ENCODE measurements at regions not wholly inside any gene's neighbourhood (a gene's known extent, or its start where the extent isn't known, plus 50 kb on each side); places are given as distances from the start of the nearest gene placed in this dataset.

- ATAC-seq (no peak), DNase-seq (ENCODE audit: low spot score) (no peak), FAIRE-seq (no peak)
- no peaks in the 10 kb centered on the region for H3K79me2 ChIP-seq (ENCODE audit: insufficient read depth, low read length)
- H3K27me3 ChIP-seq (ENCODE audit: control insufficient read depth in 1 of 2, insufficient read depth in 2 of 2, low read length in 2 of 2): no peaks in the 10 kb centered on the region
- no peaks in the 10 kb centered on the region for H3K36me3 ChIP-seq (replicated peaks in 1 of 2; ENCODE audit: control insufficient read depth in 1 of 2, insufficient read depth in 2 of 2, low read length in 2 of 2)
- H4K20me1 ChIP-seq (ENCODE audit: insufficient read depth, low read length): no peaks in the 10 kb centered on the region
- no peak overlapping the region for H3K9ac ChIP-seq (ENCODE audit: insufficient read depth, low read depth, low read length)
- WGBS (ENCODE audit: low lambda C conversion rate): 3% methylated on average over 1 of the region's 1 CpG
- no TSS peak for BruUV-seq (replicated peaks)
- TF ChIP-seq HOXA7 (CRISPR knock-in tag; IDR thresholded peaks at IDR 0.05) (no peak), MAFF (IDR thresholded peaks at IDR 0.05; ENCODE audit: low read depth, low read length) (no peak), NPAS2 (CRISPR knock-in tag; IDR thresholded peaks at IDR 0.05; ENCODE audit: borderline replicate concordance) (no peak), ZMYM2 (CRISPR knock-in tag; IDR thresholded peaks at IDR 0.05) (no peak), ZNF34 (CRISPR knock-in tag; IDR thresholded peaks at IDR 0.05; ENCODE audit: borderline replicate concordance) (no peak), ZNF687 (CRISPR knock-in tag; IDR thresholded peaks at IDR 0.05) (no peak), FOXA1 (IDR thresholded peaks at IDR 0.05) (no peak), FOXA1 (CRISPR knock-in tag; IDR thresholded peaks at IDR 0.05) (no peak), HMGXB4 (CRISPR knock-in tag; IDR thresholded peaks at IDR 0.05; ENCODE audit: borderline replicate concordance in 1 of 2, low read depth in 1 of 2) (no peak)
- POLR2A ChIA-PET: no interaction called here
- H3K4me1 ChIP-seq (ENCODE audit: insufficient read depth, low read length): no peaks in the 10 kb centered on the region
- CTCF ChIA-PET (ENCODE audit: low intra/inter-chr PET ratio, low total read pairs): no interaction called here
- no peak overlapping the region for H3K27ac ChIP-seq (ENCODE audit: extremely low read length, insufficient read depth, low read length)
- no peak overlapping the region for H3K4me2 ChIP-seq (ENCODE audit: low read depth, low read length)
- no peaks in the 10 kb centered on the region for H3K9me3 ChIP-seq (ENCODE audit: low read length)
- intact Hi-C loops (cut with micrococcal nuclease; ENCODE audit: unreplicated experiment): no loop called here
- in situ Hi-C loops (cut with HindIII; ENCODE audit: extremely low pct_ligation_motif_present, low pct_unique_long_range_greater_than_20kb): no loop called here
- no peak overlapping the region for H2AFZ ChIP-seq (ENCODE audit: low read length)
- H3K4me3 ChIP-seq (replicated peaks in 1 of 3; ENCODE audit: insufficient read depth in 1 of 3, low read depth in 2 of 3, low read length in 3 of 3): no peak overlapping the region
Observed at GRCh38 chr9:13933268-13933656, 380.7 kb downstream of the NFIB start.
